ENCODE measurements at regions not wholly inside any gene's neighbourhood (a gene's known extent, or its start where the extent isn't known, plus 50 kb on each side); places are given as distances from the start of the nearest gene placed in this dataset.
A peak's percentile ranks its signal among the peaks of the same experiment; 100 is the strongest.

- DNase-seq (ENCODE audit: low spot score), result peak; percentile 87
Observed at GRCh38 chr12:5230156-5230555, 186.5 kb downstream of the KCNA5 start.

DNA sequence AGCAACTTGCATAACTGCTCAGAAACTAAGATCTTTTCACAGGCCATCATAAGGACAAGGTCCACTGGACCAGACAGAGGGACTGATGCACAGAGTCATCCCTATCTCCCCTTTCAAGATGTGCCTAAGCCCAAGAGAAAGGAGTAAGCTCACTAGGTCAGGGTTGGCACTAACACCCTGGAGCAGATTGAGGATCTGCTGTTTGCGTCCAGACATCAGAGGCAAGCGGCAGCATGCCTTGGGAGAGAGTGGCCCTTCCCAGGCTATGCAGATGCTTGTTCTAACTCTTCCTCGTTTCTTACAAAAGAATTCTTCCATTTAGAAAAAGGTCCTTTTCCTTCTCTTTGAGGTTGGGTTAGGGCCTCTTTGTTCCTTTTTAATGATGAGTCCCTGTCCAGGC is 187.2 kb downstream of the KCNA5 start:
- no peak for DNase-seq (ENCODE audit: low spot score)

- no peak for DNase-seq (ENCODE audit: low spot score)
Observed at GRCh38 chr12:5232291-5232690, 188.6 kb downstream of the KCNA5 start.

- DNase-seq (ENCODE audit: low spot score), result no peak
Observed at GRCh38 chr12:5232826-5233500, 189.3 kb downstream of the KCNA5 start.

DNA sequence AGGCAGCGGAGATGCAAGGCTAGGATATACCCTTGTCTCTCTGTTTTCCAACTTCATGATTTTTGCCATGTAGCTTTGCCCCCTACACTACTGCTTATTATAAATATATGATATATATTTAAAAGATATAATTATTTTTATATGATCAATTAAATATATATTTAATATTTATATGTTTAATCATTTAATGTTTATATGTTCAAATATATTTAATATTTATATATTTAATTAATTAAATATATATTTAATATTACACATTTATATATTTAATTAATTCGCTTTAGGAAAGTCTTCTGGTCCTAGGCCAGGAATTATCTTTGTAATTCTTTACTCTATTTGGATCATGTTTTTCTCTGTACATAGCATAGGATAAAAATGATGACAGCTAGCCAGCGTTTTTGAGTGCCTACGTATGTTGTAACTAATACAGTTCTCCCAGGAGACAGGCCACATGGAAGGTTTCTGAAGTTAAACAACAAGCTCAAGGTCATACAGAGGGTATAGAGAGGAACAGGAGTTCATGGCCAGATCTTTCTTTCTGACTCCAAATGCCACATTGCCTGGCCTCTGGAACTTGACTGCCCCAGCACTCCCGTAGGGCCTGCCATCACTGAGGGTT is 192.5 kb downstream of the KCNA5 start:
- DNase-seq (ENCODE audit: low spot score), result no peak

DNA sequence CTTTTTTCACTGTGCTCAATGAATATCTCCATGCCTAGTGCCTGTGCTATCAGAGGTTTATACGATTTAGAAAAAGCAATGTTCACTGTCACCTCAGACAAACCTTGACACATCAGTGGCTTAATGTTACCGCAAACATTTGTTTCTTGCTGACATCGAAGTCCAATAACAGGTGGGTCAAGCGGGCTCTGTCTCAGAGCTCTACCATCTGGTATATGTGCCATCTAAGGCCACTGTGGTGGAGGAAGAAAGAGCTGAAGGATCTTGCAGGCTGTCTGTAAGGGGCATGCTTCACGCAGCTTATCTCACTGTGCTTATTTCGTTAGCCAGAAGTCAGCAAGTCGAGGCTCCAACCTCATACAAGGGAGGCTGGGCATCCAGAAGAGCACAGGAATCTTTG is 189.5 kb upstream of the NTF3 start:
- no peak for DNase-seq (ENCODE audit: low spot score)

GRCh38 chr12:5243014-5243413 is 188.9 kb upstream of the NTF3 start:
- DNase-seq (ENCODE audit: low spot score), result no peak

DNA sequence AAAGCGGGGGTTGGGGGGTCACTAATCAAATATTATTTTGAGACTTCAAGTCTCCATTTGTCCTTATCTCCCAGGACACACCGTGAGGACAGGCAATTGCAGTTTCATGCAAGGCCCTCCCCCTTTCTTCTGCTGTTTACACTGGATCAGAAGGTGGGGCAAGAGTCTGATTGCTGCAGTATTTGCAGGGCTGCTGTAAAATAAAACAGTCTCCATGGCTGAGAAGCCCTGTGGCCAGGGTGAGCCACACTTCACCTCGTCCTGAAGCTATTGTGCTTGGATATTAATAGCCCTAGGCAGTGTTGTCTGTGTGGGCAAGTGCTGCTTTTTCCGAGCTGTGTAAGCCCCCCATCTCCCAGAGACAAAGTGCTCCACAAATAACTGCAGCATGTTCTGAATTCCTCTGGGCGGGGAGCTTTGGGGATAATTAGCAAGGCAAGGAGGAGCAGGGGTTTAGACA is 187.4 kb upstream of the NTF3 start:
- DNase-seq (ENCODE audit: low spot score), result peak; percentile 14

DNA sequence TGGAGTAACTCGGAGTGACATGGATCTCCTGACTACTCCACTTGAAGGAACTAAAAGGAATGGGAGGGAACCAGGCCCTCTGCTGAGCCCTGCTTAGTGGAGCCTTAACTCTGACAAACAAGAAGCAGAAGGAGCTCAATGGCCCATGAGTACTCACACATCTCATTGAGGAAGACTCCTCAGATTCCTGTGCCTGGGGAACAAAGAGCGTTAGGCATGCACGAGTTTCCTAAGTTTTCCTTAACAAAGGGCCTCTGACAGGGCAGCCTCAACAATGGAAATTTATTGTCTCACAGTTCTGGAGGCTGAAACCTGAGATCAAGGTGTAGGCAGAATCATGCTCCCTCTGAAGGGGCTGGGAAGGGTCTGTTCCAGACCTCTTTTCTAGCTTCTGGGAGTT is 185.7 kb upstream of the NTF3 start:
- no peak for DNase-seq (ENCODE audit: low spot score)

DNA sequence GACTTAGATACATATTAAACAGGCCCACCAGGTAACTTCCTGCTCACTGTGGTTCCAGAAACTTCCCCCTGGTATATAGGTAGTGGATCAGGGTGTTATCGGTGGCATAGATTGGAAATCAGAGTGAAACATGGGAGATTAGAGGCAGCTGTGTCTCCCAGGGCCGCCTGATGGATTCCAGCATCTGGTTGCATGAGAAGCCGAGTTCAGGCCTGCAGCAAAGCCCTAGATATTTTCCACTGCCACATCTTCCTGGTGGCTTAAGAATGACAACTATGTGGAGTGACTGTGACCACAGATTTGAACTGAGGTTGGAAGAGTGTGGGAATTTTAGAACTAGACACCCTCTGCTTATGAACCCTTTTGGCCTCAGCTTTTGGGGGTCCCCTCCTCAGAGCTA is 184.8 kb upstream of the NTF3 start:
- peak; percentile 77 for DNase-seq (ENCODE audit: low spot score)

- peak; percentile 56 for DNase-seq (ENCODE audit: low spot score)
Observed at GRCh38 chr12:5248230-5248629, 183.7 kb upstream of the NTF3 start.

DNA sequence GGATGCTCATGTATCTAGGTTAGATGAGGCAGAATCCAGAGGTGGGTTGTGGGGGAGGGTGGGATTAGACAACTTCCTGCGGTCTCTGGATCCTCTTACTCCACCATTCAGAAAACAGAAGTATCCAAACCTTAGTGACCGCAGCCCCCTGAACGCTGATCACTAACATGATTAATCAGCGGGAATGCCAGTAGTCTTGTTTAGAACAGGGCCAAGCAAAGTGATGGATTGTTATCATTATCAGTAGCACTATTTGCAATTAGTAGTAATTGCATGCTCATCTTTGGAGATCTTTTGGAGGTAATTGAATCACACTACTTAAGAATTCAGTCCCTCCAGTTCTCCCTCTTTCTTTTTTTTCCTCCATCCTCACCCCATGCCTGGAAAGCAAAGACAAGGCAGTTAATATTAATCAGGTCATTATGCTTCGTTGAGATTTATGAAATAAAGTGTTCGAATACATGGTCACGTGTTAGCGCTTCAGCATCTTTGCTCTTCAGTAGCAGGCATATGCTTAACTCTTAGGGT is 182.8 kb upstream of the NTF3 start:
- no peak for DNase-seq (ENCODE audit: low spot score)

GRCh38 chr12:5251092-5251491 is 180.8 kb upstream of the NTF3 start:
- no peak for DNase-seq (ENCODE audit: low spot score)

- no peak for DNase-seq (ENCODE audit: low spot score)
Observed at GRCh38 chr12:5251786-5252185, 180.1 kb upstream of the NTF3 start.

DNA sequence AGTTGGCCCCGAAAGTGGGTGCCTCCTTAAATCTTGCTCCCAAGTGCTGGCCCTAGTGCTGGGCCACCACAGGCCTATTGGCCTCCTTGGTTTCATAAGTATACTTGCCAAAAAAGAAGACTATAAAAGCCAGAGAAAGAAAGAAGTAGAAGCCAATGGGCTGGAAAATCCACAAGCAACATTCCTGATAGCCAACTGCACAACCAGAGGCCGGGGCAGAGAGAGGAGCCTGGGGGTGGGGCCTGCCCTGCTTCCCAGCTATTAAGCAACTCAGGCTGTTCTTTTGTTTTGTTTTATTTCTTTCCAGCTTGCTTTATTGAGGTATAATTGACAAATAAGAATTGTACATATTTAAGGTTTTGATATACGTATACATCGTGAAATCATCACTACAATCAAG is 177.2 kb upstream of the NTF3 start:
- peak; percentile 62 for DNase-seq (ENCODE audit: low spot score)

DNA sequence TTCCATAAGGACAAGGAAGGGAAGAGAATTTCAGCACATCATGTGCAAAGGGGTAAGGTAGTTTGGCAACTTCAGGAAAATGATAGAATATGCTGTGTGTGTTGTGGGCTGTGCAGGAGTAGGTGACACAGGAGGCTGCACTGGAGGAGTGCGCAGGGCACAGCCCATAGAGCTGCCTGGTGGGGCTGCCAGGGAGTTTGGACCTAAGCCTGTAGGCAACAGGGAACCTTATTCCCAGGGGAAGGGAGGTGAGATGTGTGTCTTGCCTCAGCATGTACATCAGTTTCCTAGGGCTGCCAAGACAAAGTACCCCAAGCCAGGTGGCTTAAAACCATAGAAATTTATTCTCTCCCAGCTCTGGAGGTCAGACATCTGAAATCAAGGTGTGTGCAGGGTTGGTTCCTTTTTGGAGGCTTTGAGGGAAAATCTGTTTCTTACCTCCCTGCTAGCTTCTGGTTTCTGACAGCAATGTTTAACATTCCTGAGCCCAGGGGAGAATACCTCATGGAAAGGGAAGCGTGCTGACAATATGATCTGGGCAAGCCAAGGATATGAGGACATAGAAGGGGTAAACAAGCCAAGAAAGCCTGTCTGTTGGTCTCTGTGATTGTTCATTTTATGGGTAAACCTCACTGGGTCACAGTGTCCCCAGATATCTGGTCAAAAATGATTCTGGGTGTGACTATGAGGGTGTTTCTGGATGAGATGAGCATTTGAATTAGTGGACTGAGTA is 174.0 kb upstream of the NTF3 start:
- no peak for DNase-seq (ENCODE audit: low spot score)

- peak; percentile 67 for DNase-seq (ENCODE audit: low spot score)
Observed at GRCh38 chr12:5258498-5258897, 173.4 kb upstream of the NTF3 start.

DNA sequence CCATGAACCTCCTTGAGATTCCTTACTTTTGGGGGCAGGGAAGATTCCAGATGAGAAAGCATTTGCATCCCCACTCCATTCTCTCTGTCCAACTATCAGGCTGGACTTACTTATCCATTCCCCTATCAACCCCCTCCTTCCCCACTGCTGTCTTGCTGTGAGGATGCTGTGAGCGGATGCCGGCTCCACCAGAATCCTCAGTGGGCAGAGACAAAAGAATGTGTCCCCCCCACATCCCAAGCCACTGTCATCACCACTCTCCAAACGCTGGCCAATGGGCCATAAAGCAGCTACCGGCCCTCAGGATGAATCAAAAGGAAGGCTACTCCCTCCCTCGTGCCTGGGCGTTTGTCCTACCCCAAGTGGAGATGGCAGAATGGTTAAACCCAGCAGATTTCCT is 173.0 kb upstream of the NTF3 start:
- DNase-seq (ENCODE audit: low spot score), result no peak

GRCh38 chr12:5259523-5259922 is 172.4 kb upstream of the NTF3 start:
- DNase-seq (ENCODE audit: low spot score), result peak; percentile 40

- DNase-seq (ENCODE audit: low spot score), result no peak
Observed at GRCh38 chr12:5260086-5260485, 171.8 kb upstream of the NTF3 start.

DNA sequence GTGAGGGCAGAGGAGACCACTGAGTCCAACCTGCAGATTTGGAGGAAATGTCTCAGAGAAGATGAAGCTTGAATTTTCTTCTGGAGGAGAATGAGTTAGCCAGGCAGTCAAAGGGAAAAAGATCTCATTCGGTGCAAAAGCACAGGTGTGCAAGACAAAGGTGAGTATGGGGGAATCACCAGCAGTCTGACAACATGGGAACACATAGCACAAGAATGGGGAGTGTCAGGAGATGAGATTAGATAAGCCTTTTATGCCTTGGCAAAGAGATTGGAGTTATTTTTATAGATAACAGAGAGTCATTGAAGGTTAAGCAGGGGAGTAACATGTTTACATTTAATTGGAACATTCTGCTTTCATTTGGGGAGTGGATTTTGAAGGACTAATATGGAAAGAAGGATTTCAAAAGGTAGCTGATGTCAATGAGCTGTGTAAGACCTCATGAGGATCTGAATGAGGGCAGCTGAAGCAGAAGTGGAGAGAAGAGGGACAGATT is 171.3 kb upstream of the NTF3 start:
- no peak for DNase-seq (ENCODE audit: low spot score)

- DNase-seq (ENCODE audit: low spot score), result peak; percentile 84
Observed at GRCh38 chr12:5262450-5262849, 169.5 kb upstream of the NTF3 start.

DNA sequence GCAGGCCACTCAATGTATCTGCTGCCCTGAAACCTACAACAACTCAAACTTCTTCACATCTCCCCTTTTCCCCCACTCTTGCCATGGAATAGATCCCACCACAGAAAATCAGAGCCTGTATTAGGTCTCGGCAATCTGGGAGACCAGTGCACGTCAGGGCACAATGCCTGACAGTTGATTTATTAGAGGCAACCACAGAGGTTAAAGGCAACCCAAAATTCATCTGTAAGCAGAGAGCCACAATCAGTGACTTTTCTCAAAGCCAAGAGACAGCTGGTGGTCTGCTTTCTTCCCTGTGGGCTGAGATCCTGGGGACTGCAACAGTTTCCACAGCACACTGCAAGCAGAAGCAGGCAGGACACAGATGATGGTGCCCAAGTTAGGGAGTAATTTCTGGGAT is 169.0 kb upstream of the NTF3 start:
- no peak for DNase-seq (ENCODE audit: low spot score)
